PC-9 (cell line): ENCODE measurements at regions not wholly inside any gene's neighbourhood (a gene's known extent, or its start where the extent isn't known, plus 50 kb on each side); places are given as distances from the start of the nearest gene placed in this dataset.

Experiments
- BruUV-seq: library from RNA; stranded (reverse); fragments of 400-500 nt; replicated peaks from 2 replicates; lab custom pipeline; 2021; lab: Mats Ljungman, UMichigan
- CTCF ChIA-PET: fragments of 300-600 bp; sonication (Branson Sonifier 250); formaldehyde crosslinking; loops from one replicate; lab custom pipeline; 2022; ENCODE audit warnings: antibody characterized with exemption; lab: Charles Lee
- POLR2A ChIA-PET: fragments of 300-600 bp; sonication (Branson Sonifier 250); formaldehyde crosslinking; loops from one replicate; lab custom pipeline; 2022; ENCODE audit warnings: antibody characterized with exemption; ENCODE audit not compliant: unreplicated experiment; lab: Charles Lee
- DNase-seq, 2 experiments: peaks; one replicate each; pipeline versions ENCODE4 v3.0.0 to v3.0.0-alpha.2; 2015 to 2022; ENCODE audit warnings: mixed read lengths in 1 of 2
- H2AFZ ChIP-seq: fragments of 200-600 bp; sonication (generic); 2 replicates; pipeline ENCODE4 v1.8.1; 2017; ENCODE audit warnings: antibody characterized with exemption
- H3F3A ChIP-seq: fragments of 200-600 bp; sonication (generic); 2 replicates; pipeline ENCODE4 v1.8.1; 2017; ENCODE audit warnings: antibody characterized with exemption, mild to moderate bottlenecking, low read depth; ENCODE audit not compliant: insufficient read depth
- H3K27ac ChIP-seq: fragments of 200-600 bp; sonication (generic); 2 replicates; pipeline ENCODE4 v1.6.1; 2016; ENCODE audit warnings: mixed run types
- H3K27me3 ChIP-seq: fragments of 200-600 bp; sonication (generic); 2 replicates; pipeline ENCODE4 v1.6.1; 2016; ENCODE audit warnings: low read depth, mixed run types; ENCODE audit not compliant: insufficient read depth
- H3K36me3 ChIP-seq: fragments of 200-600 bp; sonication (generic); 2 replicates; pipeline ENCODE4 v1.6.1; 2016; ENCODE audit warnings: low read depth, mixed run types
- H3K4me1 ChIP-seq: fragments of 200-600 bp; sonication (generic); replicated peaks from 2 replicates; pipeline ENCODE4 v1.6.1; 2016; ENCODE audit warnings: mixed run types; ENCODE audit not compliant: insufficient read depth
- H3K4me2 ChIP-seq: fragments of 200-600 bp; sonication (generic); 2 replicates; pipeline ENCODE4 v1.6.1; 2017; ENCODE audit warnings: mixed run types
- H3K4me3 ChIP-seq: fragments of 200-600 bp; sonication (generic); 2 replicates; pipeline ENCODE4 v1.6.1; 2016; ENCODE audit warnings: mixed run types
- H3K79me2 ChIP-seq: fragments of 200-600 bp; sonication (generic); 2 replicates; pipeline ENCODE4 v1.6.1; 2017; ENCODE audit warnings: low read depth, mixed run types
- H3K9me2 ChIP-seq: fragments of 200-600 bp; sonication (generic); 2 replicates; pipeline ENCODE4 v1.8.1; 2017; ENCODE audit warnings: mild to moderate bottlenecking; ENCODE audit not compliant: insufficient read depth
- H3K9me3 ChIP-seq: fragments of 200-600 bp; sonication (generic); 2 replicates; pipeline ENCODE4 v1.8.1; 2016; ENCODE audit warnings: low read depth; ENCODE audit not compliant: insufficient read depth
- H4K20me1 ChIP-seq: fragments of 200-600 bp; sonication (generic); 2 replicates; pipeline ENCODE4 v1.8.1; 2017; ENCODE audit not compliant: insufficient read depth
- CTCF ChIP-seq: fragments of 200-600 bp; sonication (generic); conservative IDR thresholded peaks from 2 replicates; pipeline ENCODE4 v1.6.1; 2017; ENCODE audit warnings: mixed run types, antibody characterized with exemption, mild to moderate bottlenecking, moderate library complexity
- EZH2 ChIP-seq: fragments of 200-600 bp; sonication (generic); IDR thresholded peaks from 2 replicates; pipeline ENCODE4 v1.8.0; 2017; ENCODE audit warnings: antibody characterized with exemption, low read depth
- intact Hi-C: fragments of 100-400 bp; cut with micrococcal nuclease; formaldehyde crosslinking; loops from one replicate; pipeline ENCODE4 v1.10.0; 2022; ENCODE audit not compliant: unreplicated experiment

GRCh38 chr13:81771951-81772350 lies 1431.0 kb upstream of the SPRY2 start:
- ChIA-PET CTCF (no interaction called here), POLR2A (no interaction called here)
- Histone ChIP-seq H3K4me1 (no peaks in the 10 kb centered on the region), H3K4me3 (no peak overlapping the region), H3F3A (no peaks in the 10 kb centered on the region), H3K79me2 (no peaks in the 10 kb centered on the region), H2AFZ (no peak overlapping the region), H3K27ac (no peak overlapping the region), H3K36me3 (no peaks in the 10 kb centered on the region), H3K4me2 (no peak overlapping the region), H3K9me3 (no peaks in the 10 kb centered on the region; the same call in 1 of the 2 replicates), H4K20me1 (no peaks in the 10 kb centered on the region), H3K9me2 (no peaks in the 10 kb centered on the region), H3K27me3 (no peaks in the 10 kb centered on the region)
- no TSS peak for BruUV-seq
- no peak for DNase-seq
- TF ChIP-seq CTCF, result no peak
- TF ChIP-seq EZH2, result no peak
- intact Hi-C loops, result no loop called here

GRCh38 chr13:81770868-81771505 lies 1430.1 kb upstream of the SPRY2 start:
- no peak overlapping the region for H3K27ac ChIP-seq
- no peaks in the 10 kb centered on the region for H3K4me1 ChIP-seq
- H3F3A ChIP-seq, result no peaks in the 10 kb centered on the region
- H3K36me3 ChIP-seq, result no peaks in the 10 kb centered on the region
- intact Hi-C loops, result no loop called here
- no peak overlapping the region for H3K4me2 ChIP-seq
- ChIA-PET CTCF (no interaction called here), POLR2A (no interaction called here)
- H3K4me3 ChIP-seq, result no peak overlapping the region
- no TSS peak for BruUV-seq
- H2AFZ ChIP-seq, result no peak overlapping the region
- DNase-seq, result no peak
- TF ChIP-seq EZH2, result no peak
- TF ChIP-seq CTCF, result no peak
- no peaks in the 10 kb centered on the region; the same call in 1 of the 2 replicates for H3K9me3 ChIP-seq
- no peaks in the 10 kb centered on the region; the same call in 1 of the 2 replicates for H3K9me2 ChIP-seq
- no peaks in the 10 kb centered on the region for H3K27me3 ChIP-seq
- no peaks in the 10 kb centered on the region for H4K20me1 ChIP-seq
- H3K79me2 ChIP-seq, result no peaks in the 10 kb centered on the region

- H3K4me2 ChIP-seq, result no peak overlapping the region
- no peak overlapping the region for H2AFZ ChIP-seq
- no peaks in the 10 kb centered on the region for H3K9me3 ChIP-seq
- no TSS peak for BruUV-seq
- ChIA-PET POLR2A (no interaction called here), CTCF (no interaction called here)
- H3K27me3 ChIP-seq, result no peaks in the 10 kb centered on the region
- intact Hi-C loops, result no loop called here
- H3F3A ChIP-seq, result no peaks in the 10 kb centered on the region
- no peak overlapping the region for H3K27ac ChIP-seq
- H4K20me1 ChIP-seq, result no peaks in the 10 kb centered on the region
- no peak overlapping the region for H3K4me3 ChIP-seq
- no peak for DNase-seq
- no peaks in the 10 kb centered on the region; the same call in 1 of the 2 replicates for H3K9me2 ChIP-seq
- no peaks in the 10 kb centered on the region for H3K4me1 ChIP-seq
- TF ChIP-seq CTCF (no peak), EZH2 (no peak)
- no peaks in the 10 kb centered on the region for H3K79me2 ChIP-seq
- no peaks in the 10 kb centered on the region for H3K36me3 ChIP-seq
Measured at GRCh38 chr13:81762449-81762848, 1421.5 kb upstream of the SPRY2 start.
